H1 (cell line): ENCODE measurements at regions not wholly inside any gene's neighbourhood (a gene's known extent, or its start where the extent isn't known, plus 50 kb on each side); places are given as distances from the start of the nearest gene placed in this dataset.

Source experiments
- CTCF ChIA-PET: fragments of 300-600 bp; sonication (Branson Sonifier 250); formaldehyde crosslinking; loops from one replicate; lab custom pipeline; 2021; ENCODE audit not compliant: partially characterized antibody; lab: Charles Lee
- POLR2A ChIA-PET: fragments of 300-600 bp; sonication (Branson Sonifier 250); formaldehyde crosslinking; loops from one replicate; lab custom pipeline; 2021; ENCODE audit warnings: inconsistent platforms; ENCODE audit not compliant: partially characterized antibody; lab: Charles Lee
- DNase-seq, 2 experiments: peaks; one replicate each; pipeline versions ENCODE4 v3.0.0 to v3.0.0-alpha.2; 2010 to 2022; ENCODE audit warnings: low spot score in 2 of 2, low read depth in 1 of 2, mixed read lengths in 1 of 2
- FAIRE-seq: peaks from 2 replicates; lab custom pipeline; 2011; peaks lifted over from hg19 to GRCh38; lab: Jason Lieb, UNC
- H2AFZ ChIP-seq: 2 replicates; pipeline ENCODE4 v1.8.1; 2012; ENCODE audit warnings: low read length, inconsistent platforms
- H2AK5ac ChIP-seq: 2 replicates; pipeline ENCODE4 v1.6.1; 2013; ENCODE audit warnings: low read depth, low read length
- H2BK120ac ChIP-seq: replicated peaks from 2 replicates; pipeline ENCODE3; 2013; ENCODE audit warnings: low read depth, low read length, inconsistent platforms
- H2BK12ac ChIP-seq: 2 replicates; pipeline ENCODE4 v1.6.1; 2013; ENCODE audit warnings: low read depth, low read length
- H2BK15ac ChIP-seq: 2 replicates; pipeline ENCODE4 v1.6.1; 2013; ENCODE audit warnings: low read length
- H2BK20ac ChIP-seq: 2 replicates; pipeline ENCODE4 v1.6.1; 2013; ENCODE audit warnings: low read length
- H2BK5ac ChIP-seq: 2 replicates; pipeline ENCODE4 v1.6.1; 2013; ENCODE audit warnings: low read depth, low read length
- H3K14ac ChIP-seq: 2 replicates; pipeline ENCODE4 v1.6.1; 2013; ENCODE audit warnings: inconsistent platforms; ENCODE audit not compliant: insufficient read length
- H3K18ac ChIP-seq: 2 replicates; pipeline ENCODE4 v1.6.1; 2013; ENCODE audit warnings: low read length; ENCODE audit errors: extremely low read depth
- H3K23ac ChIP-seq: 2 replicates; pipeline ENCODE4 v1.6.1; 2013; ENCODE audit warnings: inconsistent platforms; ENCODE audit not compliant: insufficient read length
- H3K23me2 ChIP-seq: 2 replicates; pipeline ENCODE4 v1.6.1; 2013; ENCODE audit warnings: low read depth, low read length
- H3K27ac ChIP-seq: 2 replicates; pipeline ENCODE4 v1.6.1; 2011; ENCODE audit warnings: low read depth, low read length, inconsistent platforms
- H3K27me3 ChIP-seq, 4 experiments: replicated peaks in 1 of 4; 1 replicate in 1 of 4; 2 replicates in 3 of 4; pipeline versions ENCODE4 v1.6.1 to v1.8.1; 2011 to 2013; ENCODE audit warnings: low read length in 3 of 4, mild to moderate bottlenecking in 3 of 4, inconsistent platforms in 2 of 4, mixed read lengths in 2 of 4, moderate library complexity in 1 of 4; ENCODE audit not compliant: control insufficient read depth in 3 of 4, insufficient read depth in 3 of 4; ENCODE audit errors: extremely low read depth in 1 of 4
- H3K36me3 ChIP-seq, 4 experiments: 2 replicates each; pipeline versions ENCODE4 v1.6.1 to v1.8.1; 2011 to 2013; ENCODE audit warnings: mild to moderate bottlenecking in 4 of 4, low read length in 3 of 4, moderate library complexity in 2 of 4, control low read depth in 1 of 4, inconsistent platforms in 1 of 4; ENCODE audit not compliant: insufficient read depth in 4 of 4, control insufficient read depth in 2 of 4
- H3K4ac ChIP-seq: replicated peaks from 2 replicates; pipeline ENCODE3; 2013; ENCODE audit warnings: low read length, low read depth, mixed read lengths, inconsistent platforms; ENCODE audit not compliant: insufficient read length
- H3K4me1 ChIP-seq, 4 experiments: replicated peaks in 1 of 4; 1 replicate in 1 of 4; 2 replicates in 3 of 4; pipeline versions ENCODE4 v1.6.1 to v1.8.1; 2011 to 2013; ENCODE audit warnings: low read length in 3 of 4, inconsistent platforms in 2 of 4, mixed read lengths in 1 of 4; ENCODE audit not compliant: insufficient read depth in 4 of 4, control insufficient read depth in 3 of 4
- H3K4me2 ChIP-seq, 2 experiments: 2 replicates each; pipeline versions ENCODE4 v1.6.1 to v1.8.1; 2011 to 2013; ENCODE audit warnings: low read depth in 2 of 2, low read length in 2 of 2, control low read depth in 1 of 2, inconsistent platforms in 1 of 2, mild to moderate bottlenecking in 1 of 2; ENCODE audit not compliant: insufficient read depth in 1 of 2
- H3K4me3 ChIP-seq, 4 experiments: fragments of 200-600, 300-600 bp in 1 of 4; sonication (generic), shearing (Covaris generic), sonication (Bioruptor Twin) in 1 of 4; 2 replicates each; pipeline versions ENCODE4 v1.5.1 to v1.8.1; 2011 to 2016; ENCODE audit warnings: low read length in 4 of 4, low read depth in 3 of 4, control low read depth in 2 of 4, inconsistent platforms in 2 of 4, mild to moderate bottlenecking in 2 of 4, mixed read lengths in 1 of 4, moderate library complexity in 1 of 4; ENCODE audit not compliant: insufficient read depth in 2 of 4; ENCODE audit errors: extremely low read depth in 1 of 4
- H3K56ac ChIP-seq: replicated peaks from 2 replicates; pipeline ENCODE3; 2013; ENCODE audit warnings: low read depth, mild to moderate bottlenecking, mixed read lengths, low read length, inconsistent platforms; ENCODE audit not compliant: insufficient read length
- H3K79me1 ChIP-seq: 2 replicates; pipeline ENCODE4 v1.6.1; 2013; ENCODE audit warnings: low read depth, low read length, control low read depth
- H3K79me2 ChIP-seq, 2 experiments: 2 replicates each; pipeline versions ENCODE4 v1.6.1 to v1.8.1; 2012 to 2013; ENCODE audit warnings: low read length in 2 of 2, mild to moderate bottlenecking in 2 of 2, inconsistent platforms in 1 of 2; ENCODE audit not compliant: insufficient read depth in 2 of 2, control insufficient read depth in 1 of 2
- H3K9ac ChIP-seq, 4 experiments: replicated peaks in 1 of 4; 1 replicate in 1 of 4; 2 replicates in 3 of 4; pipeline versions ENCODE4 v1.6.1 to v1.8.1; 2011 to 2013; ENCODE audit warnings: low read depth in 3 of 4, low read length in 3 of 4, control low read depth in 2 of 4, mild to moderate bottlenecking in 2 of 4, moderate library complexity in 2 of 4, inconsistent platforms in 1 of 4; ENCODE audit errors: extremely low read depth in 1 of 4
- H3K9me3 ChIP-seq, 2 experiments: 2 replicates each; pipeline versions ENCODE4 v1.6.1 to v1.8.1; 2012 to 2013; ENCODE audit warnings: mild to moderate bottlenecking in 2 of 2, moderate library complexity in 2 of 2, control low read depth in 1 of 2, inconsistent platforms in 1 of 2, low read depth in 1 of 2, low read length in 1 of 2, mixed read lengths in 1 of 2; ENCODE audit not compliant: insufficient read depth in 2 of 2
- H4K20me1 ChIP-seq, 2 experiments: replicated peaks in 1 of 2; 2 replicates each; pipeline versions ENCODE3 to v1.8.1; 2011 to 2013; ENCODE audit warnings: inconsistent platforms in 2 of 2, low read length in 2 of 2, mild to moderate bottlenecking in 1 of 2; ENCODE audit not compliant: insufficient read depth in 2 of 2, control insufficient read depth in 1 of 2
- H4K5ac ChIP-seq: 2 replicates; pipeline ENCODE4 v1.6.1; 2013; ENCODE audit warnings: low read length, low read depth, mixed read lengths, inconsistent platforms; ENCODE audit not compliant: insufficient read length
- H4K8ac ChIP-seq: 2 replicates; pipeline ENCODE4 v1.8.0; 2013; ENCODE audit warnings: mild to moderate bottlenecking, moderate library complexity, low read length, inconsistent platforms; ENCODE audit not compliant: insufficient read depth; ENCODE audit errors: extremely low read depth
- H4K91ac ChIP-seq: replicated peaks from 2 replicates; pipeline ENCODE3; 2013; ENCODE audit warnings: low read length, mixed read lengths, inconsistent platforms; ENCODE audit not compliant: insufficient read length
- CHD2 ChIP-seq: IDR thresholded peaks from 2 replicates; pipeline ENCODE4 v1.6.1; 2012; ENCODE audit warnings: low read length, improper control_type of control experiment
- EP300 ChIP-seq, 2 experiments: IDR thresholded peaks; 1 replicate in 1 of 2; 2 replicates in 1 of 2; pipeline ENCODE4 v1.6.1; 2011 to 2012; ENCODE audit warnings: low read depth in 2 of 2, low read length in 2 of 2, mild to moderate bottlenecking in 2 of 2, borderline replicate concordance in 1 of 2, inconsistent platforms in 1 of 2, moderate library complexity in 1 of 2
- JUN ChIP-seq: IDR thresholded peaks from 2 replicates; pipeline ENCODE4 v1.6.1; 2011; ENCODE audit warnings: low read depth, mild to moderate bottlenecking, improper control_type of control experiment, low read length
- POLR2A ChIP-seq, 2 experiments: IDR thresholded peaks; 1 replicate in 1 of 2; 2 replicates in 1 of 2; pipeline ENCODE4 v1.6.1; 2011; ENCODE audit warnings: low read depth in 2 of 2, low read length in 2 of 2, mild to moderate bottlenecking in 2 of 2; ENCODE audit errors: control extremely low read depth in 1 of 2
- SIN3A ChIP-seq, 2 experiments: IDR thresholded peaks in 1 of 2; conservative IDR thresholded peaks in 1 of 2; 2 replicates each; pipeline ENCODE4 v1.6.1; 2011 to 2012; ENCODE audit warnings: low read length in 2 of 2, improper control_type of control experiment in 1 of 2, low read depth in 1 of 2, mild to moderate bottlenecking in 1 of 2
- WGBS, 2 experiments: shearing (Covaris generic) in 1 of 2; methylation state at CpG; one replicate each; pipeline versions ENCODE4 v1.1.6 to v1.1.7; 2013 to 2015; ENCODE audit warnings: low lambda C conversion rate in 2 of 2, mixed read lengths in 2 of 2, inconsistent platforms in 1 of 2, low coverage in 1 of 2, missing lambda C conversion rate in 1 of 2; ENCODE audit not compliant: insufficient replicate concordance in 2 of 2, insufficient coverage in 1 of 2, insufficient read length in 1 of 2; ENCODE audit errors: extremely low coverage in 1 of 2, missing lambda C conversion rate in 1 of 2; 5-methylcytosine and 5-hydroxymethylcytosine counted together

GRCh38 chr2:52192656-52193055 lies 1160.7 kb upstream of the NRXN1 start:
- H3K56ac ChIP-seq = no peak overlapping the region
- H2AFZ ChIP-seq = no peak overlapping the region
- no peak overlapping the region for H3K14ac ChIP-seq
- no peak for DNase-seq
- H3K23ac ChIP-seq = no peak overlapping the region
- no peak overlapping the region for H3K9ac ChIP-seq
- 91% methylated on average over 4 of the region's 4 CpGs; no CpG with 5 or more reads in 1 of the 2 experiments for WGBS, 2 experiments
- no peaks in the 10 kb centered on the region for H3K79me1 ChIP-seq
- no peaks in the 10 kb centered on the region for H4K20me1 ChIP-seq
- H3K36me3 ChIP-seq = no peaks in the 10 kb centered on the region
- H3K9me3 ChIP-seq = no peaks in the 10 kb centered on the region
- no peak overlapping the region for H3K18ac ChIP-seq
- CTCF ChIA-PET = interaction anchor here (1.2 kb wide), 1 partner anchor 217 kb away, joined by 3 read pairs; no protein-coding TSS in a partner anchor
- no peak overlapping the region for H2BK20ac ChIP-seq
- no peak overlapping the region for H4K5ac ChIP-seq
- no peaks in the 10 kb centered on the region for H3K79me2 ChIP-seq
- H2BK5ac ChIP-seq = no peak overlapping the region
- FAIRE-seq = no peak
- no peaks in the 10 kb centered on the region for H3K27me3 ChIP-seq
- TF ChIP-seq JUN (no peak), POLR2A (IDR thresholded peaks at IDR 0.05; ENCODE audit: control extremely low read depth in 1 of 2, low read depth in 2 of 2, low read length in 2 of 2) (no peak), CHD2 (no peak), SIN3A (conservative IDR thresholded peaks at IDR 0.05 in 1 of 2, IDR thresholded peaks at IDR 0.05 in 1 of 2; ENCODE audit: low read depth in 1 of 2, low read length in 2 of 2) (no peak), EP300 (IDR thresholded peaks at IDR 0.05; ENCODE audit: borderline replicate concordance in 1 of 2, low read depth in 2 of 2, low read length in 2 of 2) (no peak)
- H2AK5ac ChIP-seq = no peak overlapping the region
- no peak overlapping the region for H3K4ac ChIP-seq
- POLR2A ChIA-PET = no interaction called here
- H4K91ac ChIP-seq = no peak overlapping the region
- H2BK15ac ChIP-seq = no peak overlapping the region
- no peak overlapping the region for H2BK12ac ChIP-seq
- no peak overlapping the region for H2BK120ac ChIP-seq
- no peak overlapping the region for H4K8ac ChIP-seq
- no peak overlapping the region for H3K27ac ChIP-seq
- H3K4me3 ChIP-seq = no peak overlapping the region
- no peaks in the 10 kb centered on the region for H3K23me2 ChIP-seq
- no peak overlapping the region for H3K4me2 ChIP-seq
- no peaks in the 10 kb centered on the region for H3K4me1 ChIP-seq
